Activated CD8-positive, alpha-beta T cell treated with anti-CD3 and anti-CD28 coated beads, Interleukin-2, amount 10 ng/mL, durations not matched to agents 7 days and 5 days (primary cell): ENCODE measurements at regions not wholly inside any gene's neighbourhood (a gene's known extent, or its start where the extent isn't known, plus 50 kb on each side); places are given as distances from the start of the nearest gene placed in this dataset.
"Not testable (repeated sequence)": the region's sequence is repeated elsewhere in the genome, so short reads cannot be mapped to it uniquely, and the experiment has no call there.

Experiments
- ATAC-seq: fragments of 150-1000 bp; cut with Tn5 transposase; one replicate; pipeline ENCODE4 v1.10.0; 2021; ENCODE audit warnings: moderate library complexity
- CTCF ChIA-PET: fragments of 350-600 bp; sonication (Branson Sonifier 250); formaldehyde crosslinking; loops from one replicate; lab custom pipeline; 2021; ENCODE audit warnings: antibody characterized with exemption; lab: Charles Lee
- POLR2A ChIA-PET: fragments of 350-600 bp; sonication (Branson Sonifier 250); formaldehyde crosslinking; loops from one replicate; lab custom pipeline; 2021; ENCODE audit warnings: antibody characterized with exemption; lab: Charles Lee
- DNase-seq: peaks from one replicate; pipeline ENCODE4 v3.0.0-alpha.2; 2020
- H3K27ac Mint-ChIP-seq: one replicate; pipeline ENCODE4 v1.8.0; 2021; ENCODE audit warnings: mild to moderate bottlenecking, mixed read lengths
- H3K27me3 Mint-ChIP-seq: one replicate; pipeline ENCODE4 v1.8.0; 2021; ENCODE audit warnings: low read depth, mixed read lengths
- H3K36me3 Mint-ChIP-seq: one replicate; pipeline ENCODE4 v1.8.0; 2021; ENCODE audit warnings: low read depth, mixed read lengths
- H3K4me1 Mint-ChIP-seq: one replicate; pipeline ENCODE4 v1.8.0; 2021; ENCODE audit warnings: low read depth, mixed read lengths
- H3K4me3 Mint-ChIP-seq: one replicate; pipeline ENCODE4 v1.8.0; 2021; ENCODE audit warnings: mild to moderate bottlenecking, mixed read lengths
- H3K9me3 Mint-ChIP-seq: one replicate; pipeline ENCODE4 v1.8.0; 2022; ENCODE audit warnings: mixed read lengths; ENCODE audit not compliant: insufficient read depth

GRCh38 chr20:47940101-47940813 lies 155.0 kb upstream of the SULF2 start:
- ATAC-seq: no peak
- no peaks in the 10 kb centered on the region for H3K4me1 Mint-ChIP-seq
- no peaks in the 10 kb centered on the region for H3K9me3 Mint-ChIP-seq
- CTCF ChIA-PET: no interaction called here
- H3K4me3 Mint-ChIP-seq: no peak overlapping the region
- peaks cover 4% of the 10 kb centered on the region for H3K27me3 Mint-ChIP-seq
- no peak for DNase-seq
- no peak overlapping the region for H3K27ac Mint-ChIP-seq
- H3K36me3 Mint-ChIP-seq: no peaks in the 10 kb centered on the region
- POLR2A ChIA-PET: no interaction called here

- CTCF ChIA-PET: no interaction called here
- H3K4me3 Mint-ChIP-seq: no peak overlapping the region
Observed at GRCh38 chr20:47936612-47937011, 151.3 kb upstream of the SULF2 start.

GRCh38 chr20:47934761-47935160 lies 149.5 kb upstream of the SULF2 start:
- ATAC-seq: no peak
- Mint-ChIP-seq H3K27ac (no peak overlapping the region), H3K36me3 (no peaks in the 10 kb centered on the region), H3K27me3 (peaks cover 4% of the 10 kb centered on the region), H3K4me1 (no peaks in the 10 kb centered on the region), H3K4me3 (no peak overlapping the region), H3K9me3 (no peaks in the 10 kb centered on the region)
- DNase-seq: no peak
- ChIA-PET POLR2A (no interaction called here), CTCF (no interaction called here)

More at GRCh38 chr20:47936612-47937011, 151.3 kb upstream of the SULF2 start:
- Mint-ChIP-seq H3K27me3 (peaks cover 4% of the 10 kb centered on the region), H3K27ac (no peak overlapping the region), H3K36me3 (no peaks in the 10 kb centered on the region), H3K9me3 (no peaks in the 10 kb centered on the region), H3K4me1 (no peaks in the 10 kb centered on the region)
- DNase-seq: no peak
- ATAC-seq: no peak
- POLR2A ChIA-PET: no interaction called here

GRCh38 chr20:47931443-47931842 lies 146.2 kb upstream of the SULF2 start:
- Mint-ChIP-seq H3K4me3 (no peak overlapping the region), H3K9me3 (no peaks in the 10 kb centered on the region), H3K27me3 (peaks cover 3% of the 10 kb centered on the region), H3K4me1 (no peaks in the 10 kb centered on the region), H3K27ac (no peak overlapping the region), H3K36me3 (no peaks in the 10 kb centered on the region)
- ChIA-PET CTCF (no interaction called here), POLR2A (no interaction called here)
- ATAC-seq (no peak), DNase-seq (no peak)

GRCh38 chr20:47931002-47931401 lies 145.7 kb upstream of the SULF2 start:
- ChIA-PET CTCF (no interaction called here), POLR2A (no interaction called here)
- H3K27ac Mint-ChIP-seq: no peak overlapping the region
- H3K27me3 Mint-ChIP-seq: peaks cover 3% of the 10 kb centered on the region
- no peak for DNase-seq
- ATAC-seq: no peak
- H3K4me1 Mint-ChIP-seq: no peaks in the 10 kb centered on the region
- no peak overlapping the region for H3K4me3 Mint-ChIP-seq
- H3K36me3 Mint-ChIP-seq: no peaks in the 10 kb centered on the region
- no peaks in the 10 kb centered on the region for H3K9me3 Mint-ChIP-seq

GRCh38 chr20:47929368-47930115 lies 144.3 kb upstream of the SULF2 start:
- H3K4me1 Mint-ChIP-seq: no peaks in the 10 kb centered on the region
- peaks cover 3% of the 10 kb centered on the region for H3K27me3 Mint-ChIP-seq
- no peaks in the 10 kb centered on the region for H3K36me3 Mint-ChIP-seq
- no peaks in the 10 kb centered on the region for H3K9me3 Mint-ChIP-seq
- POLR2A ChIA-PET: no interaction called here
- H3K27ac Mint-ChIP-seq: no peak overlapping the region
- H3K4me3 Mint-ChIP-seq: no peak overlapping the region
- DNase-seq: no peak
- CTCF ChIA-PET: no interaction called here
- ATAC-seq: no peak

GRCh38 chr20:47927944-47928343 lies 142.7 kb upstream of the SULF2 start:
- no peaks in the 10 kb centered on the region for H3K9me3 Mint-ChIP-seq
- DNase-seq: no peak
- ChIA-PET POLR2A (no interaction called here), CTCF (no interaction called here)
- H3K36me3 Mint-ChIP-seq: no peaks in the 10 kb centered on the region
- no peak for ATAC-seq
- no peaks in the 10 kb centered on the region for H3K4me1 Mint-ChIP-seq
- peaks cover 11% of the 10 kb centered on the region for H3K27me3 Mint-ChIP-seq
- no peak overlapping the region for H3K27ac Mint-ChIP-seq
- no peak overlapping the region for H3K4me3 Mint-ChIP-seq

GRCh38 chr20:47927385-47927851 lies 142.1 kb upstream of the SULF2 start:
- no peaks in the 10 kb centered on the region for H3K4me1 Mint-ChIP-seq
- no peaks in the 10 kb centered on the region for H3K9me3 Mint-ChIP-seq
- H3K4me3 Mint-ChIP-seq: no peak overlapping the region
- peaks cover 16% of the 10 kb centered on the region for H3K27me3 Mint-ChIP-seq
- ChIA-PET CTCF (no interaction called here), POLR2A (no interaction called here)
- H3K36me3 Mint-ChIP-seq: no peaks in the 10 kb centered on the region
- no peak overlapping the region for H3K27ac Mint-ChIP-seq
- ATAC-seq (no peak), DNase-seq (no peak)

GRCh38 chr20:47926731-47927130 lies 141.4 kb upstream of the SULF2 start:
- POLR2A ChIA-PET: no interaction called here
- Mint-ChIP-seq H3K36me3 (no peaks in the 10 kb centered on the region), H3K4me3 (no peak overlapping the region), H3K9me3 (no peaks in the 10 kb centered on the region), H3K27me3 (peaks cover 17% of the 10 kb centered on the region), H3K4me1 (no peaks in the 10 kb centered on the region), H3K27ac (no peak overlapping the region)
- DNase-seq (no peak), ATAC-seq (no peak)
- CTCF ChIA-PET: no interaction called here

GRCh38 chr20:47925593-47925992 lies 140.3 kb upstream of the SULF2 start:
- H3K4me1 Mint-ChIP-seq: no peaks in the 10 kb centered on the region
- no peaks in the 10 kb centered on the region for H3K9me3 Mint-ChIP-seq
- no peak for ATAC-seq
- no peak for DNase-seq
- ChIA-PET POLR2A (no interaction called here), CTCF (no interaction called here)
- H3K27ac Mint-ChIP-seq: no peak overlapping the region
- no peaks in the 10 kb centered on the region for H3K36me3 Mint-ChIP-seq
- H3K27me3 Mint-ChIP-seq: peaks cover 20% of the 10 kb centered on the region
- H3K4me3 Mint-ChIP-seq: no peak overlapping the region

- no peak for ATAC-seq
- CTCF ChIA-PET: no interaction called here
- H3K4me1 Mint-ChIP-seq: no peaks in the 10 kb centered on the region
- H3K27ac Mint-ChIP-seq: no peak overlapping the region
- POLR2A ChIA-PET: interaction anchor here (0.6 kb wide), 1 partner anchor 377 kb away, joined by 3 read pairs; no protein-coding TSS in a partner anchor
- DNase-seq: no peak
- no peaks in the 10 kb centered on the region for H3K36me3 Mint-ChIP-seq
- H3K4me3 Mint-ChIP-seq: no peak overlapping the region
- peaks cover 20% of the 10 kb centered on the region for H3K27me3 Mint-ChIP-seq
- H3K9me3 Mint-ChIP-seq: no peaks in the 10 kb centered on the region
Observed at GRCh38 chr20:47922269-47922668, 137.0 kb upstream of the SULF2 start.

- H3K27ac Mint-ChIP-seq, H3K4me3 Mint-ChIP-seq, H3K9me3 Mint-ChIP-seq, DNase-seq, H3K36me3 Mint-ChIP-seq, H3K4me1 Mint-ChIP-seq, ATAC-seq, CTCF ChIA-PET: not testable (repeated sequence)
- H3K27me3 Mint-ChIP-seq: peaks cover 20% of the 10 kb centered on the region
- POLR2A ChIA-PET: interaction anchor here (0.6 kb wide), 1 partner anchor 378 kb away, joined by 3 read pairs; no protein-coding TSS in a partner anchor
Observed at GRCh38 chr20:47921829-47922228, 136.5 kb upstream of the SULF2 start.
